Activated CD4-positive, alpha-beta T cell treated with anti-CD3 and anti-CD28 coated beads for 36 hours (primary cell): ENCODE measurements at regions not wholly inside any gene's neighbourhood (a gene's known extent, or its start where the extent isn't known, plus 50 kb on each side); places are given as distances from the start of the nearest gene placed in this dataset.
"Not testable (repeated sequence)": the region's sequence is repeated elsewhere in the genome, so short reads cannot be mapped to it uniquely, and the experiment has no call there.

Experiments
- ATAC-seq: fragments of 200-7000 bp; cut with Tn5 transposase; one replicate; pipeline ENCODE4 v1.10.0; 2021; ENCODE audit warnings: mild to moderate bottlenecking, moderate library complexity
- CTCF ChIA-PET: fragments of 350-600 bp; sonication (Branson Sonifier 250); formaldehyde crosslinking; loops from one replicate; lab custom pipeline; 2021; ENCODE audit warnings: antibody characterized with exemption; lab: Charles Lee
- POLR2A ChIA-PET: fragments of 350-600 bp; sonication (Branson Sonifier 250); formaldehyde crosslinking; loops from one replicate; lab custom pipeline; 2021; ENCODE audit warnings: antibody characterized with exemption, inconsistent platforms; lab: Charles Lee
- DNase-seq: peaks from one replicate; pipeline ENCODE4 v3.0.0-alpha.2; 2020
- H3K27ac Mint-ChIP-seq: one replicate; pipeline ENCODE4 v1.8.0; 2021; ENCODE audit warnings: mixed read lengths
- H3K27me3 Mint-ChIP-seq: one replicate; pipeline ENCODE4 v1.8.0; 2021; ENCODE audit warnings: mixed read lengths
- H3K36me3 Mint-ChIP-seq: one replicate; pipeline ENCODE4 v1.8.0; 2021; ENCODE audit warnings: low read depth, mixed read lengths
- H3K4me1 Mint-ChIP-seq: one replicate; pipeline ENCODE4 v1.8.0; 2021; ENCODE audit warnings: mixed read lengths
- H3K4me3 Mint-ChIP-seq: one replicate; pipeline ENCODE4 v1.8.0; 2021; ENCODE audit warnings: mild to moderate bottlenecking, moderate library complexity, mixed read lengths
- H3K9me3 Mint-ChIP-seq: one replicate; pipeline ENCODE4 v1.8.0; 2021; ENCODE audit warnings: low read depth, mixed read lengths
- intact Hi-C, 2 experiments: fragments of 100-400 bp; cut with DNase I in 1 of 2; cut with micrococcal nuclease in 1 of 2; formaldehyde crosslinking; loops; one replicate each; pipeline versions ENCODE4 v1.14.2 to v1.15.1; 2022 to 2024; cut with DNase I, micrococcal nuclease

GRCh38 chr21:9043089-9043488 is 1478.3 kb upstream of the TPTE start:
- CTCF ChIA-PET, H3K4me3 Mint-ChIP-seq: not testable (repeated sequence)
- peak; percentile 44 for ATAC-seq

GRCh38 chr21:9046870-9047269 is 1474.5 kb upstream of the TPTE start:
- H3K9me3 Mint-ChIP-seq, POLR2A ChIA-PET, H3K36me3 Mint-ChIP-seq, CTCF ChIA-PET, H3K4me1 Mint-ChIP-seq, ATAC-seq, intact Hi-C loops, H3K27me3 Mint-ChIP-seq, H3K27ac Mint-ChIP-seq, H3K4me3 Mint-ChIP-seq, DNase-seq: not testable (repeated sequence)

More at GRCh38 chr21:9043089-9043488, 1478.3 kb upstream of the TPTE start:
- H3K27me3 Mint-ChIP-seq, H3K27ac Mint-ChIP-seq, intact Hi-C loops, DNase-seq, H3K36me3 Mint-ChIP-seq, POLR2A ChIA-PET, H3K4me1 Mint-ChIP-seq, H3K9me3 Mint-ChIP-seq: not testable (repeated sequence)

GRCh38 chr21:9067515-9067914 is 1453.9 kb upstream of the TPTE start:
- DNase-seq: not testable (repeated sequence)

GRCh38 chr21:9068622-9069021 is 1452.8 kb upstream of the TPTE start:
- H3K4me1 Mint-ChIP-seq, H3K27ac Mint-ChIP-seq, ATAC-seq, H3K36me3 Mint-ChIP-seq, DNase-seq, intact Hi-C loops, H3K4me3 Mint-ChIP-seq, POLR2A ChIA-PET, CTCF ChIA-PET, H3K27me3 Mint-ChIP-seq, H3K9me3 Mint-ChIP-seq: not testable (repeated sequence)

More at GRCh38 chr21:9067515-9067914, 1453.9 kb upstream of the TPTE start:
- H3K36me3 Mint-ChIP-seq, H3K27ac Mint-ChIP-seq, intact Hi-C loops, ATAC-seq, H3K9me3 Mint-ChIP-seq, H3K4me1 Mint-ChIP-seq, H3K27me3 Mint-ChIP-seq, CTCF ChIA-PET, H3K4me3 Mint-ChIP-seq, POLR2A ChIA-PET: not testable (repeated sequence)

- H3K4me1 Mint-ChIP-seq, H3K27me3 Mint-ChIP-seq, CTCF ChIA-PET, H3K9me3 Mint-ChIP-seq, POLR2A ChIA-PET, H3K4me3 Mint-ChIP-seq, H3K36me3 Mint-ChIP-seq, ATAC-seq, DNase-seq, H3K27ac Mint-ChIP-seq, intact Hi-C loops: not testable (repeated sequence)
These were observed 1450.7 kb upstream of the TPTE start for GRCh38 chr21:9070703-9071102.

GRCh38 chr21:9073010-9073409 is 1448.4 kb upstream of the TPTE start:
- ATAC-seq, H3K4me3 Mint-ChIP-seq, DNase-seq, H3K27me3 Mint-ChIP-seq, H3K36me3 Mint-ChIP-seq, H3K4me1 Mint-ChIP-seq, intact Hi-C loops, CTCF ChIA-PET, H3K9me3 Mint-ChIP-seq, H3K27ac Mint-ChIP-seq, POLR2A ChIA-PET: not testable (repeated sequence)

GRCh38 chr21:9074772-9075171 is 1446.6 kb upstream of the TPTE start:
- ATAC-seq, CTCF ChIA-PET, H3K27ac Mint-ChIP-seq, H3K27me3 Mint-ChIP-seq, DNase-seq, H3K4me3 Mint-ChIP-seq, POLR2A ChIA-PET, H3K4me1 Mint-ChIP-seq, H3K9me3 Mint-ChIP-seq, intact Hi-C loops, H3K36me3 Mint-ChIP-seq: not testable (repeated sequence)

- H3K27me3 Mint-ChIP-seq, CTCF ChIA-PET, H3K27ac Mint-ChIP-seq, POLR2A ChIA-PET, H3K9me3 Mint-ChIP-seq, DNase-seq, ATAC-seq, H3K36me3 Mint-ChIP-seq, H3K4me3 Mint-ChIP-seq, H3K4me1 Mint-ChIP-seq, intact Hi-C loops: not testable (repeated sequence)
These were observed 1438.1 kb upstream of the TPTE start for GRCh38 chr21:9083091-9083826.

- CTCF ChIA-PET, POLR2A ChIA-PET, H3K27me3 Mint-ChIP-seq, H3K4me3 Mint-ChIP-seq, H3K27ac Mint-ChIP-seq, ATAC-seq, H3K36me3 Mint-ChIP-seq, intact Hi-C loops, H3K9me3 Mint-ChIP-seq, H3K4me1 Mint-ChIP-seq, DNase-seq: not testable (repeated sequence)
These were observed 1435.1 kb upstream of the TPTE start for GRCh38 chr21:9086299-9086698.

GRCh38 chr21:9087816-9088215 is 1433.6 kb upstream of the TPTE start:
- POLR2A ChIA-PET, intact Hi-C loops, H3K27me3 Mint-ChIP-seq, H3K27ac Mint-ChIP-seq, H3K9me3 Mint-ChIP-seq, DNase-seq, CTCF ChIA-PET, ATAC-seq, H3K4me3 Mint-ChIP-seq, H3K36me3 Mint-ChIP-seq, H3K4me1 Mint-ChIP-seq: not testable (repeated sequence)

- ATAC-seq, H3K4me3 Mint-ChIP-seq, intact Hi-C loops, DNase-seq, POLR2A ChIA-PET, CTCF ChIA-PET, H3K36me3 Mint-ChIP-seq, H3K27me3 Mint-ChIP-seq, H3K27ac Mint-ChIP-seq, H3K9me3 Mint-ChIP-seq, H3K4me1 Mint-ChIP-seq: not testable (repeated sequence)
These were observed 1391.6 kb upstream of the TPTE start for GRCh38 chr21:9129741-9130140.

- H3K4me1 Mint-ChIP-seq, H3K27me3 Mint-ChIP-seq, H3K36me3 Mint-ChIP-seq, POLR2A ChIA-PET, CTCF ChIA-PET, intact Hi-C loops, H3K4me3 Mint-ChIP-seq, H3K9me3 Mint-ChIP-seq, H3K27ac Mint-ChIP-seq, ATAC-seq: not testable (repeated sequence)
- peak; percentile 2 for DNase-seq
These were observed 1390.6 kb upstream of the TPTE start for GRCh38 chr21:9130817-9131216.
